T47D (cell line): ENCODE measurements at regions not wholly inside any gene's neighbourhood (a gene's known extent, or its start where the extent isn't known, plus 50 kb on each side); places are given as distances from the start of the nearest gene placed in this dataset.

Experiments
- DNase-seq, 2 experiments: peaks; one replicate each; pipeline versions ENCODE4 v3.0.0 to v3.0.0-alpha.2; 2011 to 2012; ENCODE audit warnings: low read depth in 1 of 2, low spot score in 1 of 2
- JUND ChIP-seq: IDR thresholded peaks from 2 replicates; pipeline ENCODE4 v1.6.1; 2012; ENCODE audit warnings: low read depth
- in situ Hi-C: cut with HindIII; loops from 2 replicates; pipeline ENCODE4 v1.10.0; 2016; ENCODE audit warnings: low sequenced_read_pairs, low pct_unique_long_range_greater_than_20kb

- no peak for DNase-seq
- TF ChIP-seq JUND = no peak
- in situ Hi-C loops = no loop called here
Observed at GRCh38 chr1:60596791-60597750, 485.3 kb upstream of the NFIA start.

GRCh38 chr1:60591583-60591982, 490.8 kb upstream of the NFIA start:
- in situ Hi-C loops = no loop called here
- TF ChIP-seq JUND = no peak
- DNase-seq = no peak

GRCh38 chr1:60589916-60590315, 492.4 kb upstream of the NFIA start:
- no peak for TF ChIP-seq JUND
- no peak for DNase-seq
- in situ Hi-C loops = no loop called here

GRCh38 chr1:60589046-60589748, 493.2 kb upstream of the NFIA start:
- no peak for TF ChIP-seq JUND
- DNase-seq = no peak
- in situ Hi-C loops = no loop called here

DNA sequence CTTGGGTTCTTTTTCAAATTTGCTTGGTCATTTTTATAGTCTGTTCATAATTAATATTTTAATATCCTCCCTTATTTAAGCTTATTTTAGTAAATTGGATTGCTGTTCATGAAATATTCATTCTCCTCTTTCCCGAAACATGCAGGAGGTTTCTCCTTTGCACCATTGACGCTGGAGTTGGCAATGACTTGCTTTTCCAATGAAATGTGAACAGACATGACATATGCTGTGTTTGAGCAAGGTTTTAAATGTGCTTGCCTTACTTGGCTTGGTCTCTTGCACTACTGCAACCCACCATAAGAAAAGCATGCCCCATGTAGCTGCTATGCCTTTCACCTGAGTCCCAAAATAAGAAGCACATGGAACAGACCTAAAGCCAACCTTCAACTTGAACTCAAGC, 498.0 kb upstream of the NFIA start:
- in situ Hi-C loops = no loop called here

DNA sequence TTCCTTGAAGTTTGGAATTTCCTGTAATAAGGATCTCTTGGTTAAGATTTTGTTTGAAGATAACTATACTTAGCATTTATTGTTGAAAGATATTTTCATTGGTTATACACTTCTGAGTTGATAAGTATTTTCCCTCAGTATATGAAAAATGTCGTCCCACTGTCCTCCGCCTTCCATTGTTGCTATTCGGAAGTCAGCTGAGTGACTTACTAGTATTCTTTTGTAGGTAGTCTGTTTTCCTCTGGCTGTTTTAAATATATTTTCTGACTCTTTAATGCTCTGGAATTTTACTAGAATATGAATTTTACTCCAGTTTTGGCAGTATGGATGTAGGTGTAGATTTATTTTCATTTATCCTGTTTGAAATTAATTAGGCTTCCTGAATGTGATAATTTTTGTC, 498.7 kb upstream of the NFIA start:
- no peak for TF ChIP-seq JUND
- DNase-seq = no peak
- in situ Hi-C loops = no loop called here

More for the DNA sequence above, 498.0 kb upstream of the NFIA start:
- TF ChIP-seq JUND = no peak
- DNase-seq = no peak

DNA sequence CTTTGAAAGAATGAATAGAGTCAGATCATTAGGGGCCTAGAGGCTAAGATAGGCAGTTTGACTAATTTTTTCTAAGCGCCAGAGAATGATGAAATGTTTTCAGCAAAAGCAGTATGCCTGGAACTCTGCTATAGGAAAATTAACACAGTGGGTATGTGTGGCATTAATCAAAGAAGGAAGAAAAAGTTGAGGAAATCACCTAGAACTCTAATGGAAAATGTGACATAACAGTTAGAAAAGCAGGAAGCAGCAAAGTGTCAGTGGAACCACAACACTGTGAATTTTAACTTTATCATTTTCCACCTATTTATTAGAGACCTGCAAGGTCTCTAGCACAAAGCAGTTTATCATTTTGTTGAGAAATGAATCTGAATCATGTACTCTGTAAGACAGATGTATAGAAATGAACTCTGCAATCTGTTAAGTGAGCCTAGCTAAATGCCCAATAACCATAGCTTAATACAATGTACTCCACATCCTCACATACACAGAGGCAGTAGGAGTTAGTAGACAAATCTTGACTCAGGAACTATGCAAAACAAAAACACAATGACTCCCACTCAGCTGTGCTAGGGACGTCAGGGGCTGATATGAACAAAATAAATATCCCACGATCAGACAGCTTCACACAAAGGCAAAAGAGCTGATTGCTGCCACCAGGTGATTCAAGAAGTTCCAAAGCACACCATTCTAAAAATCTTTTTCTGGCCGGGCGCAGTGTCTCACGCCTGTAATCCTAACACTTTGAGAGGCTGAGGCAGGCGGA, 500.7 kb upstream of the NFIA start:
- DNase-seq = no peak
- no peak for TF ChIP-seq JUND
- in situ Hi-C loops = no loop called here

- DNase-seq = no peak
- in situ Hi-C loops = no loop called here
- no peak for TF ChIP-seq JUND
Observed at GRCh38 chr1:60577029-60577428, 503.5 kb upstream of the C1orf87 start.

DNA sequence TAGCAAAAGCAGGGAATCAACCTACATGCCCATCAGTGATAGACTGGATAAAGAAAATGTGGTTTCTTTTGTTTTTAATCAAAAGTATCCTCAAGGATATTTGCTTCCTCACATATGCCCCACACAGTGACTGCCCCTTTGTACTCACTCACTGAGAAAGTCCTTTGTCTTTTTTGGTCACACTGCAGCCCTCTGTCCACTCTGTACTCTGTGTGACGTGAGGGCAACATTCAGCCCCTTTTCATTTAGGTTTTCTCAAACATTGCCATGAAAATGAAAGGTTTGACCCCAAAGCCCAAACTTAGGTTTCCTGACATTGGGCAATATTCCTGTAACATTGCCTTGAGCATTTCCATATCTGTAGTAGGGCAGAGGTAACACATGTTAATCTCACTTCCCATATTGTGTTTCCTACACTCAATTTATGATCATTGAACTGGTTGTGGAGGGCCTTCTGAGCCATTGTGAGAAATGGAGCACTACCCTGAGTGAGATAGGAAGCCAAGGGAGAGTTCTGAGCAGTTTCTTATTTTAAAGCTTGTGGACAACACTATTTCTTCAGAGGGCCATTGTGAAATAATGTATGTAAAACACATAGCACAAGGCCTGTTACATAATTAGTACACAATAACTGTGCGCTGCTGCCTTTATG, 501.9 kb upstream of the C1orf87 start:
- no peak for TF ChIP-seq JUND
- in situ Hi-C loops = no loop called here
- DNase-seq = no peak

- DNase-seq = peak in 1 of 2 experiments; percentile 35
- in situ Hi-C loops = no loop called here
- TF ChIP-seq JUND = no peak
Observed at GRCh38 chr1:60573726-60574409, 500.3 kb upstream of the C1orf87 start.

DNA sequence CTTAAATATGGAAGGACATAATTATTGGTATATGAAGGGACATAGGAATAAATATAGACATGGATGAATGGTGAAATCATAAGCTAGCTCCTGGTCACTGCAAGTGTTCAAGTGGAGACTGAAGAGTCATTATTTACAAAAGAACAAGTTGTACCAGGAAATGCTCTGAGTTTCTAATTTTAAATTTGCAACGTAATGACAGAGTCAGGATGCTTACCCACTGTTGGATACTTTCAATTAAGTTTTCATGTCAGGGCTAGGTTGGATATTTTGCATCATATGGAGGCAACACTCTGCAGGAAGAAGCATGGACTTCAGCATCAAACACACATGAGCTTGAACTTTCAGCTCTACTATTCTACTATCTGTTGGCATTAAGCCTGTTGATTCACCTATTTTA, 499.6 kb upstream of the C1orf87 start:
- DNase-seq = peak; percentile 21 to 67
- TF ChIP-seq JUND = no peak
- in situ Hi-C loops = no loop called here

DNA sequence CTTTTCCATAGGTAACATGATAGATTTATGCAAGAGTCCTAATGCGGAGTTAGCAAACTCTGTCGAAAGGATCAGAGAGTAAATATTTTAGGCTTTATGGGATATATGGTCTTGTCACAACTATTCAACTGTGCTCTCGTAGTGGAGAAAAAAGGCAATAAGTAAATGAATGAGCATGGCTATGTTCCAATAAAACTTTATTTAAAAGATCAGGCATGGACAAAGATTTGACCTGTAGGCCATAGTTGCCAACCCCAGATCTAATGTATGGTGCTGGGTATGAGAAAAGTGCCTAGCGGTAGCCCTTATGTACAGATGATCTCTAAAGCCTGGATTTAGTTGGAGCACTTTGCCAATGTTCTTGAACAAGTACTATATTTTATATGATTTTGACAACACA, 498.8 kb upstream of the C1orf87 start:
- no peak for DNase-seq
- no peak for TF ChIP-seq JUND
- in situ Hi-C loops = no loop called here
